ENCODE measurements at regions not wholly inside any gene's neighbourhood (a gene's known extent, or its start where the extent isn't known, plus 50 kb on each side); places are given as distances from the start of the nearest gene placed in this dataset.

- TF ChIP-seq CTCF (IDR thresholded peaks at IDR 0.05) (no peak), POLR2A (IDR thresholded peaks at IDR 0.05) (no peak)
Observed at GRCh38 chr4:58166490-58166889, 1056.3 kb upstream of the IGFBP7 start.
